ENCODE measurements at regions not wholly inside any gene's neighbourhood (a gene's known extent, or its start where the extent isn't known, plus 50 kb on each side); places are given as distances from the start of the nearest gene placed in this dataset.

- no peak for TF ChIP-seq POLR2AphosphoS5 (IDR thresholded peaks at IDR 0.05)
- TF ChIP-seq CTCF (IDR thresholded peaks at IDR 0.05): no peak
- TF ChIP-seq EP300 (IDR thresholded peaks at IDR 0.05): no peak
- no peak for TF ChIP-seq POLR2A (IDR thresholded peaks at IDR 0.05)
Measured at GRCh38 chr14:106055289-106055688, 528.9 kb downstream of the TMEM121 start.
